ENCODE measurements at regions not wholly inside any gene's neighbourhood (a gene's known extent, or its start where the extent isn't known, plus 50 kb on each side); places are given as distances from the start of the nearest gene placed in this dataset.

DNA sequence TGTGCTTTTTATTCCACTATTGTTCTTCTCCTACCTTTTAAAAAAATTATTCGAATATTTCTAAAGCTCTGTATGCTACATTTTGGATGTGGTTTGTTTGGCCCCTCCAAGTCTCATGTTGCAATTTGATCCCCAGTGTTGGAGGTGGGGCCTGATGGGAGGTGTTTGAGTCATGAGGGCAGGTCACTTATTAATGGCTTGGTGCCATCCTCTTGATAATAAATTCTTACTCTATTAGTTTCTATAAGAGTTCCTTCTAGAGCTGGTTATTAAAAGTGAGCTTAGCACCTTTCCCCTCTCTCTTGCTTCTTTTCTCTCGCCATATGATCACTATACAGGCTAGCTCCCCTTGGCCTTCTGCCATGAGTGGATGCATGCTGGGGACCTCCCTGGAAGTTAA lies 445.6 kb upstream of the PDE3A start:
- Histone ChIP-seq H3K36me3 (ENCODE audit: control insufficient read depth in 4 of 4, insufficient read depth in 3 of 4, low read depth in 1 of 4, low read length in 3 of 4) (no peaks in the 10 kb centered on the region), H3K4me3 (ENCODE audit: low read depth in 1 of 3, low read length in 3 of 3) (no peak overlapping the region), H3K9ac (ENCODE audit: low read depth in 1 of 2, low read length in 2 of 2) (no peak overlapping the region), H3K9me3 (ENCODE audit: control insufficient read depth in 4 of 4, low read length in 3 of 4) (no peaks in the 10 kb centered on the region), H3K27ac (ENCODE audit: low read depth in 1 of 2, low read length in 2 of 2) (no peak overlapping the region), H3K4me1 (ENCODE audit: control insufficient read depth in 4 of 4, insufficient read depth in 4 of 4, low read length in 3 of 4) (no peaks in the 10 kb centered on the region), H3K27me3 (ENCODE audit: control insufficient read depth in 4 of 4, insufficient read depth in 4 of 4, low read length in 3 of 4) (no peaks in the 10 kb centered on the region)
- DNase-seq (ENCODE audit: low spot score) = no peak
- TF ChIP-seq, protein P1, sequence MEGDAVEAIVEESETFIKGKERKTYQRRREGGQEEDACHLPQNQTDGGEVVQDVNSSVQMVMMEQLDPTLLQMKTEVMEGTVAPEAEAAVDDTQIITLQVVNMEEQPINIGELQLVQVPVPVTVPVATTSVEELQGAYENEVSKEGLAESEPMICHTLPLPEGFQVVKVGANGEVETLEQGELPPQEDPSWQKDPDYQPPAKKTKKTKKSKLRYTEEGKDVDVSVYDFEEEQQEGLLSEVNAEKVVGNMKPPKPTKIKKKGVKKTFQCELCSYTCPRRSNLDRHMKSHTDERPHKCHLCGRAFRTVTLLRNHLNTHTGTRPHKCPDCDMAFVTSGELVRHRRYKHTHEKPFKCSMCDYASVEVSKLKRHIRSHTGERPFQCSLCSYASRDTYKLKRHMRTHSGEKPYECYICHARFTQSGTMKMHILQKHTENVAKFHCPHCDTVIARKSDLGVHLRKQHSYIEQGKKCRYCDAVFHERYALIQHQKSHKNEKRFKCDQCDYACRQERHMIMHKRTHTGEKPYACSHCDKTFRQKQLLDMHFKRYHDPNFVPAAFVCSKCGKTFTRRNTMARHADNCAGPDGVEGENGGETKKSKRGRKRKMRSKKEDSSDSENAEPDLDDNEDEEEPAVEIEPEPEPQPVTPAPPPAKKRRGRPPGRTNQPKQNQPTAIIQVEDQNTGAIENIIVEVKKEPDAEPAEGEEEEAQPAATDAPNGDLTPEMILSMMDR (IDR thresholded peaks at IDR 0.05; ENCODE audit: low read depth, low read length, missing input control) = no peak
- no peak for TF ChIP-seq NR2F2 (IDR thresholded peaks at IDR 0.05)
- no peak for TF ChIP-seq EGR1 (IDR thresholded peaks at IDR 0.05; ENCODE audit: low read depth in 2 of 2)
- TF ChIP-seq, protein P2, sequence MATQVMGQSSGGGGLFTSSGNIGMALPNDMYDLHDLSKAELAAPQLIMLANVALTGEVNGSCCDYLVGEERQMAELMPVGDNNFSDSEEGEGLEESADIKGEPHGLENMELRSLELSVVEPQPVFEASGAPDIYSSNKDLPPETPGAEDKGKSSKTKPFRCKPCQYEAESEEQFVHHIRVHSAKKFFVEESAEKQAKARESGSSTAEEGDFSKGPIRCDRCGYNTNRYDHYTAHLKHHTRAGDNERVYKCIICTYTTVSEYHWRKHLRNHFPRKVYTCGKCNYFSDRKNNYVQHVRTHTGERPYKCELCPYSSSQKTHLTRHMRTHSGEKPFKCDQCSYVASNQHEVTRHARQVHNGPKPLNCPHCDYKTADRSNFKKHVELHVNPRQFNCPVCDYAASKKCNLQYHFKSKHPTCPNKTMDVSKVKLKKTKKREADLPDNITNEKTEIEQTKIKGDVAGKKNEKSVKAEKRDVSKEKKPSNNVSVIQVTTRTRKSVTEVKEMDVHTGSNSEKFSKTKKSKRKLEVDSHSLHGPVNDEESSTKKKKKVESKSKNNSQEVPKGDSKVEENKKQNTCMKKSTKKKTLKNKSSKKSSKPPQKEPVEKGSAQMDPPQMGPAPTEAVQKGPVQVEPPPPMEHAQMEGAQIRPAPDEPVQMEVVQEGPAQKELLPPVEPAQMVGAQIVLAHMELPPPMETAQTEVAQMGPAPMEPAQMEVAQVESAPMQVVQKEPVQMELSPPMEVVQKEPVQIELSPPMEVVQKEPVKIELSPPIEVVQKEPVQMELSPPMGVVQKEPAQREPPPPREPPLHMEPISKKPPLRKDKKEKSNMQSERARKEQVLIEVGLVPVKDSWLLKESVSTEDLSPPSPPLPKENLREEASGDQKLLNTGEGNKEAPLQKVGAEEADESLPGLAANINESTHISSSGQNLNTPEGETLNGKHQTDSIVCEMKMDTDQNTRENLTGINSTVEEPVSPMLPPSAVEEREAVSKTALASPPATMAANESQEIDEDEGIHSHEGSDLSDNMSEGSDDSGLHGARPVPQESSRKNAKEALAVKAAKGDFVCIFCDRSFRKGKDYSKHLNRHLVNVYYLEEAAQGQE (IDR thresholded peaks at IDR 0.05) = no peak
- TF ChIP-seq GABPA (IDR thresholded peaks at IDR 0.05 in 1 of 2, conservative IDR thresholded peaks at IDR 0.05 in 1 of 2) = no peak
- WGBS = 84% methylated on average over 2 of the region's 2 CpGs

DNA sequence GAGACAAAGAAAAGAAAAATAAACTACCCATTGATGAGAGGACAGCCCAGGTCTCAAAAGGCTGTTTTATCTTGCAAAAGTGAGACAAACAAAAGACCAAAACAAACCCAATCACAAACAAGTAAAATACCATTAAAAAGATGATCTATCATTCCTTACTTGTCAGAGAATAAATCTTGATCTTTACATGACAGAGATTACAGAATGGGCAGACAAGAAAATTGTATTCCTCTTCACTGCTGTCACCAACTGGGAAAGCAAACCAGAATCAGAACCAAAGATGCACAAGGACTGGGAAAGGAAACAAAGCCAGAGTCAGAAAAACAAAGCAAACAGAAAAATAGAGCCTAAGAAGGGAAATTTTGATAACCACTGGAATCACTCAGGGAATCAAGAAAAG lies 444.0 kb upstream of the PDE3A start:
- Histone ChIP-seq H3K4me3 (ENCODE audit: low read depth in 1 of 3, low read length in 3 of 3) (no peak overlapping the region), H3K9ac (ENCODE audit: low read depth in 1 of 2, low read length in 2 of 2) (no peak overlapping the region), H3K27me3 (ENCODE audit: control insufficient read depth in 4 of 4, insufficient read depth in 4 of 4, low read length in 3 of 4) (no peaks in the 10 kb centered on the region), H3K4me1 (ENCODE audit: control insufficient read depth in 4 of 4, insufficient read depth in 4 of 4, low read length in 3 of 4) (no peaks in the 10 kb centered on the region), H3K9me3 (ENCODE audit: control insufficient read depth in 4 of 4, low read length in 3 of 4) (peaks cover 0 to under 1% (median 0%) of the 10 kb centered on the region in 4 donors), H3K36me3 (ENCODE audit: control insufficient read depth in 4 of 4, insufficient read depth in 3 of 4, low read depth in 1 of 4, low read length in 3 of 4) (no peaks in the 10 kb centered on the region), H3K27ac (ENCODE audit: low read depth in 1 of 2, low read length in 2 of 2) (no peak overlapping the region)
- TF ChIP-seq TAF1 (conservative IDR thresholded peaks at IDR 0.05) = no peak
- TF ChIP-seq, protein P3, sequence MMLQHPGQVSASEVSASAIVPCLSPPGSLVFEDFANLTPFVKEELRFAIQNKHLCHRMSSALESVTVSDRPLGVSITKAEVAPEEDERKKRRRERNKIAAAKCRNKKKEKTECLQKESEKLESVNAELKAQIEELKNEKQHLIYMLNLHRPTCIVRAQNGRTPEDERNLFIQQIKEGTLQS (IDR thresholded peaks at IDR 0.05) = no peak
- no peak for TF ChIP-seq YY1 (IDR thresholded peaks at IDR 0.05)
- no peak for TF ChIP-seq EGR1 (IDR thresholded peaks at IDR 0.05; ENCODE audit: low read depth in 2 of 2)
- no peak for TF ChIP-seq RXRA (IDR thresholded peaks at IDR 0.05)
- no peak for TF ChIP-seq JUND (IDR thresholded peaks at IDR 0.05)
- TF ChIP-seq RAD21 (IDR thresholded peaks at IDR 0.05) = no peak
- TF ChIP-seq, protein P4, sequence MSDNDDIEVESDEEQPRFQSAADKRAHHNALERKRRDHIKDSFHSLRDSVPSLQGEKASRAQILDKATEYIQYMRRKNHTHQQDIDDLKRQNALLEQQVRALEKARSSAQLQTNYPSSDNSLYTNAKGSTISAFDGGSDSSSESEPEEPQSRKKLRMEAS (IDR thresholded peaks at IDR 0.05) = no peak
- TF ChIP-seq FOXA2 (IDR thresholded peaks at IDR 0.05) = no peak
- TF ChIP-seq GABPA (IDR thresholded peaks at IDR 0.05 in 1 of 2, conservative IDR thresholded peaks at IDR 0.05 in 1 of 2) = no peak
- TF ChIP-seq, protein P1 (IDR thresholded peaks at IDR 0.05; ENCODE audit: low read depth, low read length, missing input control) = no peak
- TF ChIP-seq FOXA1 (IDR thresholded peaks at IDR 0.05) = no peak
- no peak for TF ChIP-seq NR2F2 (IDR thresholded peaks at IDR 0.05)
- no peak for DNase-seq (ENCODE audit: low spot score)
